Stimulated activated CD8-positive, alpha-beta memory T cell treated with anti-CD3 and anti-CD28 coated beads, Interleukin-15, amount 100 ng/mL, for 24 hours (primary cell): ENCODE measurements at regions not wholly inside any gene's neighbourhood (a gene's known extent, or its start where the extent isn't known, plus 50 kb on each side); places are given as distances from the start of the nearest gene placed in this dataset.

Experiments
- DNase-seq: peaks from one replicate; pipeline ENCODE4 v3.0.0-alpha.2; 2020; ENCODE audit warnings: low read depth

- no peak for DNase-seq
Observed at GRCh38 chr7:106419455-106420182, 134.8 kb upstream of the NAMPT start.

GRCh38 chr7:106418526-106418925 is 133.7 kb upstream of the NAMPT start:
- DNase-seq, result no peak

DNA sequence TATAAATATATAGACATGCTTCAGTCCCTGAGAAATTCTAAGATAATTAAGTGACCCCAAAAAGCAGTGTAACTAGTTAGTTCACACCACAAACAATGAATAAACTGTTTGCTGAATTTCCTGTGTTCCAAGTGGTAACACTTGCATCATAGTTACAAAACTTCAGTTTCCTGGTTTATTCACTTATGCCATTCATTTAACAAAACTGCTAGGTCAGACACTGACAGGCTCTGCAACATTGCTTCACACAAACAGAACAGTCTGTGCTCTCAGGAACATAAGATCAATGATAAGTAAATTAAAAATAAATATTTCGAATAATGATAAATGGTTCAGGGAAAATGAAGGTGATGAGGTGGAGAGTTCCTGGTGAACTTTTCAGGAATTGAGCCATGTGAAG is 133.3 kb upstream of the NAMPT start:
- no peak for DNase-seq

DNA sequence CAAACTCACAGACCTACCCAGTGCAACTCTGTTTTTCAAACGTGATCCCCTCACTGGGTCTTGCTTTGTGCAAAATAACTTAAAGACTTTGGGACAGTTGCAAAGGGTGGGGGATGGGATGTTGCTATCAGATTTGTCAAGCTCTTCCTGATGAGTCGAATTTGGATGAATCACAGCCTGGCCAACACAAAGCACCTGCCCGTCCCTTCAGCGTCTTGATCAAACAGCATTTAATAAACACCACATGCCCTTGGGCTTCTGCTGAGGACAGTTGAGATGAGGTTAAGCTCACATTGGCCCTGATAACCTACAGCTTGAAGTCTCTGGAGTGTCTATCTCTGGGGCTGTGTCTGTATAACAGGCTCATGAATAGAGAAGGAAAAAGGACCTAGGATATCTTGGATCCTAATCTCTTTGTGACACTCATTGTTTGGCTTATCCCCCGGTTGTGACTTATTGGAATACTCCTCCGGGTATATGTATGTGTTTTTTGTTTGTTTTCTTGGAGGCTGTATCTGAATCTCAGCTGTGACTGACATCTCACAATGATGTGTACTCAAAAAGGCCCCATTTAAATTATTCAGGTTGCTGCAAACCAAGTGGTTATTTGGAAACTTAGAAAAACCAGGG is 132.6 kb upstream of the NAMPT start:
- no peak for DNase-seq

- no peak for DNase-seq
Observed at GRCh38 chr7:106416430-106416829, 131.6 kb upstream of the NAMPT start.

GRCh38 chr7:106415433-106415832 is 130.7 kb upstream of the NAMPT start:
- DNase-seq, result no peak

- DNase-seq, result no peak
Observed at GRCh38 chr7:106413446-106413845, 128.7 kb upstream of the NAMPT start.

GRCh38 chr7:106405697-106406141 is 120.9 kb upstream of the NAMPT start:
- DNase-seq, result no peak

DNA sequence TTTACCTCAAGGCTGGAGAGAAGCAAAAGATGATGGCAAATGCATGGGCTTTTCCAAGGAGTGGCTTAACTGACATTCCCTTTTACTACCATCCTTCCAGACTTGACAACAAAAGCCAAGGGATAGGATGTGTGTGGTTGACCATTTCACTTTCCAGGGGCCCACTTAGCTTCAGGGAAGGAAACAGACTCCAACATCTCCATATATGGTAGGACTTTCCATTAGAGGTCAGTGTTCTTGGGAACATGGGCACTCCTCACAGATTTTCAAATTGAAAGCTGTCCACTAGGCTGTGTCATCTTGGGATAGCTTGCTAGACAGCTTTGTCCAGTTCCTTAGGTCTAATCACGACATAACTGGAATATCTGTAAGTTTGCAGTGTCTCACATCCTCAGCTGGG is 118.1 kb upstream of the NAMPT start:
- DNase-seq, result no peak

DNA sequence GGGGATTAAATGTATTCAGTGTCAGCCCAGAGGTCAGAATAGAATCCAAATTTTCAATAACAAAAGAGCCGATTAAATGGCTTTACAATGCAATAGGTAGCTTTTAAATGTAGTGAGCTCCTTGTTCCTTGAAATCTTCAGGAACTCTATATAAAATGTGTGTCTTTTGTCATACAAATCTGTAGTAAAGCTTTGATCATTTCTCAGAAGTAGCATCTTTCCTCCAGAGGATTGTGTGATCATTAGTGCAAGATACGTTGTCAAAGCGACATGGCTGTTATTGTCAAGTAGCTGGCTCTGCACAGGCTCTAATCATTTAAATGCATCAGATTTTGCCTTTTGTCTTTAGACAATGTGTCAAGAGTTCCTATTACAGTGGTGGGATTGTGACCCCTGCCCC is 116.1 kb upstream of the NAMPT start:
- no peak for DNase-seq

GRCh38 chr7:106398786-106399185 is 114.0 kb upstream of the NAMPT start:
- no peak for DNase-seq

DNA sequence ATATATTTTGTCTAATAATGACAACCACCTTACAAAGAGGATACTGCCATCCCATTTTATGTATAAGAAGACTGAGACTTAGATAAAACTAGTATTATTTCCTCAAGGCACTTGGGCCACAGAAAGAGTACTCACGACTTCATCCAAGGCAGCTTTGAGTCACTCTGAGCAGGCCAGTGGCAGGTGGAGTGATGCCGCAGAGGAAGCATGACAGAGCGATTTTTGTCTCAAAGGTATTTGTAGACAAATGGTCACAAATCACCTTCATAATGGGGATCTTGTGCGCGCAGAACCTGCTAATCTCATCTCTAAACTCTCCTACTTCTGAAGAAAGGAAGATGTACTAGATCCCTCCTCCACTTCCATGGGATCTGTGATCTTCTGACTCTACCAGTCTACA is 113.2 kb upstream of the NAMPT start:
- DNase-seq, result no peak

- no peak for DNase-seq
Observed at GRCh38 chr7:106394526-106394925, 109.7 kb upstream of the NAMPT start.

- no peak for DNase-seq
Observed at GRCh38 chr7:106393564-106394251, 108.9 kb upstream of the NAMPT start.

DNA sequence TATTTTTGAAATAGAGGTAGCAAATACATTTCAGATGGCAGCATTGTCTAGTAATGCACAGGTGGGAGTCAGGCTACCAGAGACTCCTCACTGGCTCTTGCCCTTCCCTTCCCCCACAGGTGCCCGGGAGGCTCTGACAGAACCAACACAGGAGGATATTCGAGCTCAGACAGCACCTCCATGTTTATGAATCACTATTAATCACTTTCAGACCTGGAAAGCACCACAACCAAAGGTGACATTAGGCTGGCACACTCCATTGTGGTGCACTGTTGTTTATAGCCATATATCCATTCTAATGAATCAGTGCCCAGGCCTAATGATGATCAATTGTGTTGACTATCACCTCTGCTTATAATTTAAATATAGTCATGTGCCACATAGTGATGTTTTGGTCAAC is 107.8 kb upstream of the NAMPT start:
- no peak for DNase-seq

GRCh38 chr7:106392144-106392543 is 107.4 kb upstream of the NAMPT start:
- no peak for DNase-seq

- no peak for DNase-seq
Observed at GRCh38 chr7:106386958-106387357, 102.2 kb upstream of the NAMPT start.

- DNase-seq, result no peak
Observed at GRCh38 chr7:106384373-106384772, 99.6 kb upstream of the NAMPT start.

DNA sequence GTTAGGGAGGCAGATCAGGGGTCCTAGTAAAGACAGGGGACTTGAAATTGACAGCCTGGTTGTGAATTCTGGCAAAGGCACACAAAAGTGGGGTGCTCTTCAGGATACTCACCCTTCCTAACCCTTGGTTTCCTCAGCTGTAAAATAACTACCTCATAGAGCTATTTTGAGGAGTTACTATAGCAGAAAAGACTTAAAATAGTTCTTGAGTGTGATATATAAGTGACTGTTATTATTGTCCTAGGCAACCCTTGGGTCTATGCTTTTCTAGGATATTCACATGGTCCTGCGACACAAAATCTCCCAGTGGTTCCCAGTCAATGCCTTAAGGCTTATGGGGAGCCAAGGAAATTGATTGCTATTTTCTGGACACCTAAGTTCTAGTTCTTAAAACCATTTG is 98.1 kb upstream of the NAMPT start:
- DNase-seq, result no peak

- DNase-seq, result no peak
Observed at GRCh38 chr7:106382129-106382528, 97.3 kb upstream of the NAMPT start.

- no peak for DNase-seq
Observed at GRCh38 chr7:106381252-106381651, 96.5 kb upstream of the NAMPT start.

GRCh38 chr7:106377847-106378361 is 93.1 kb upstream of the NAMPT start:
- no peak for DNase-seq
